HEK293 (cell line): ENCODE measurements at regions not wholly inside any gene's neighbourhood (a gene's known extent, or its start where the extent isn't known, plus 50 kb on each side); places are given as distances from the start of the nearest gene placed in this dataset.

Experiments
- SP2 ChIP-seq: fragments of 450-650 bp; formaldehyde crosslinking; IDR thresholded peaks from 2 replicates; pipeline ENCODE4 v1.5.1; 2016; ENCODE audit warnings: missing biosample characterization, missing genetic modification characterization
- ZNF423 ChIP-seq: fragments of 450-650 bp; formaldehyde crosslinking; IDR thresholded peaks from 2 replicates; pipeline ENCODE4 v1.5.1; 2016; ENCODE audit warnings: missing biosample characterization, missing genetic modification characterization
- ZNF530 ChIP-seq: fragments of 450-650 bp; formaldehyde crosslinking; IDR thresholded peaks from 2 replicates; pipeline ENCODE4 v1.5.1; 2016; ENCODE audit warnings: low read depth, missing biosample characterization, missing genetic modification characterization
- ZNF843 ChIP-seq: fragments of 450-650 bp; formaldehyde crosslinking; IDR thresholded peaks from 2 replicates; pipeline ENCODE4 v1.5.1; 2016; ENCODE audit warnings: missing biosample characterization, missing genetic modification characterization
- TF ChIP-seq, protein P1 (sequence below): fragments of 450-650 bp; formaldehyde crosslinking; IDR thresholded peaks from 2 replicates; pipeline ENCODE4 v1.5.1; 2016; ENCODE audit warnings: missing biosample characterization, missing genetic modification characterization
- TF ChIP-seq, protein P2 (sequence below): fragments of 450-650 bp; formaldehyde crosslinking; conservative IDR thresholded peaks from 2 replicates; pipeline ENCODE4 v1.5.1; 2016; ENCODE audit warnings: low read depth, missing biosample characterization, missing genetic modification characterization

DNA sequence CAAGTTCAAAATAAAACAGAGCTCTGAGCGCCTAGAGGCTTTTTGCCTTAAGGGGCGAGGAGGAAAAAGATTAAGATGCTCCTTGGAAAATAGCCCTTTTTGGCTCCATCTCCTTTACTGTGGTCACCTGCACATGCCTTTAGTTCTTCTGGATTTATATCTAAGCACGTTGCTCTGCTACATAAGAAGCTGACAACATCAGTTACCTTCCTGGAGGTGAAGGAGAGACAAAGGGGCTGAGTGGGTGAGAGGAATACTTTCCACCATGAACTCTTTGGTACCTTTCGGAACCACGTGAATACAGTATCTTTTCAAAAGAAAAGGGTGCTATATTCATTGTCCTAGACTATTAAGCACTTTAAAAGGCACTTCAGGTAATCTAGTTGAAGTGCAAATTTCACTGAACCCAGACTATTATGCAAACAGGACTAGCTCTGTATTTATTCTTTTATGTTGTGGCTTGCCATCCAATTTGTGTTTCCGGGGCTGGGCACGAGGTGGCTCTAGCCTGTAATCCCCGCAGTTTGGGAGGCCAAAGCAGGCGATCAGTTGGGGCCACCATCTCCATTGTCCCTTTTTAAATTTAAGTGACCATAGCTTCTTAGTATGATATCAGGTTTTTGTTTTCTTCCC is 201.5 kb downstream of the TM9SF2 start:
- TF ChIP-seq, protein P1, sequence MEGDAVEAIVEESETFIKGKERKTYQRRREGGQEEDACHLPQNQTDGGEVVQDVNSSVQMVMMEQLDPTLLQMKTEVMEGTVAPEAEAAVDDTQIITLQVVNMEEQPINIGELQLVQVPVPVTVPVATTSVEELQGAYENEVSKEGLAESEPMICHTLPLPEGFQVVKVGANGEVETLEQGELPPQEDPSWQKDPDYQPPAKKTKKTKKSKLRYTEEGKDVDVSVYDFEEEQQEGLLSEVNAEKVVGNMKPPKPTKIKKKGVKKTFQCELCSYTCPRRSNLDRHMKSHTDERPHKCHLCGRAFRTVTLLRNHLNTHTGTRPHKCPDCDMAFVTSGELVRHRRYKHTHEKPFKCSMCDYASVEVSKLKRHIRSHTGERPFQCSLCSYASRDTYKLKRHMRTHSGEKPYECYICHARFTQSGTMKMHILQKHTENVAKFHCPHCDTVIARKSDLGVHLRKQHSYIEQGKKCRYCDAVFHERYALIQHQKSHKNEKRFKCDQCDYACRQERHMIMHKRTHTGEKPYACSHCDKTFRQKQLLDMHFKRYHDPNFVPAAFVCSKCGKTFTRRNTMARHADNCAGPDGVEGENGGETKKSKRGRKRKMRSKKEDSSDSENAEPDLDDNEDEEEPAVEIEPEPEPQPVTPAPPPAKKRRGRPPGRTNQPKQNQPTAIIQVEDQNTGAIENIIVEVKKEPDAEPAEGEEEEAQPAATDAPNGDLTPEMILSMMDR (tag by site-specific recombination), result no peak
- TF ChIP-seq ZNF423 (tag by site-specific recombination) (no peak), SP2 (tag by site-specific recombination) (no peak), ZNF843 (no peak), ZNF530 (tag by site-specific recombination) (no peak)
- TF ChIP-seq, protein P2, sequence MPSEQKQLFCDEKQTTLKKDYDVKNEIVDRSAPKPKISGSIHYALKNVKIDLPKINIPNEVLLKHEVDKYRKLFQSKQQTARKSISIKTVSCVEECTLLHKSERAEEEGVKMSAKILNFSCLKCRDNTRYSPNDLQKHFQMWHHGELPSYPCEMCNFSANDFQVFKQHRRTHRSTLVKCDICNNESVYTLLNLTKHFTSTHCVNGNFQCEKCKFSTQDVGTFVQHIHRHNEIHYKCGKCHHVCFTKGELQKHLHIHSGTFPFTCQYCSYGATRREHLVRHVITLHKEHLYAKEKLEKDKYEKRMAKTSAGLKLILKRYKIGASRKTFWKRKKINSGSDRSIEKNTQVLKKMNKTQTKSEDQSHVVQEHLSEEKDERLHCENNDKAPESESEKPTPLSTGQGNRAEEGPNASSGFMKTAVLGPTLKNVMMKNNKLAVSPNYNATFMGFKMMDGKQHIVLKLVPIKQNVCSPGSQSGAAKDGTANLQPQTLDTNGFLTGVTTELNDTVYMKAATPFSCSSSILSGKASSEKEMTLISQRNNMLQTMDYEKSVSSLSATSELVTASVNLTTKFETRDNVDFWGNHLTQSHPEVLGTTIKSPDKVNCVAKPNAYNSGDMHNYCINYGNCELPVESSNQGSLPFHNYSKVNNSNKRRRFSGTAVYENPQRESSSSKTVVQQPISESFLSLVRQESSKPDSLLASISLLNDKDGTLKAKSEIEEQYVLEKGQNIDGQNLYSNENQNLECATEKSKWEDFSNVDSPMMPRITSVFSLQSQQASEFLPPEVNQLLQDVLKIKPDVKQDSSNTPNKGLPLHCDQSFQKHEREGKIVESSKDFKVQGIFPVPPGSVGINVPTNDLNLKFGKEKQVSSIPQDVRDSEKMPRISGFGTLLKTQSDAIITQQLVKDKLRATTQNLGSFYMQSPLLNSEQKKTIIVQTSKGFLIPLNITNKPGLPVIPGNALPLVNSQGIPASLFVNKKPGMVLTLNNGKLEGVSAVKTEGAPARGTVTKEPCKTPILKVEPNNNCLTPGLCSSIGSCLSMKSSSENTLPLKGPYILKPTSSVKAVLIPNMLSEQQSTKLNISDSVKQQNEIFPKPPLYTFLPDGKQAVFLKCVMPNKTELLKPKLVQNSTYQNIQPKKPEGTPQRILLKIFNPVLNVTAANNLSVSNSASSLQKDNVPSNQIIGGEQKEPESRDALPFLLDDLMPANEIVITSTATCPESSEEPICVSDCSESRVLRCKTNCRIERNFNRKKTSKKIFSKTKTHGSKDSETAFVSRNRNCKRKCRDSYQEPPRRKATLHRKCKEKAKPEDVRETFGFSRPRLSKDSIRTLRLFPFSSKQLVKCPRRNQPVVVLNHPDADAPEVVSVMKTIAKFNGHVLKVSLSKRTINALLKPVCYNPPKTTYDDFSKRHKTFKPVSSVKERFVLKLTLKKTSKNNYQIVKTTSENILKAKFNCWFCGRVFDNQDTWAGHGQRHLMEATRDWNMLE (tag by site-specific recombination), result no peak
